Chondrocyte (in vitro differentiated cells): ENCODE measurements at regions not wholly inside any gene's neighbourhood (a gene's known extent, or its start where the extent isn't known, plus 50 kb on each side); places are given as distances from the start of the nearest gene placed in this dataset.

Source experiments
- DNase-seq: peaks from one replicate; pipeline ENCODE4 v3.0.0; 2021; ENCODE audit warnings: mixed read lengths, low spot score
- H3K27ac Mint-ChIP-seq: one replicate; pipeline ENCODE4 v1.8.0; 2021; ENCODE audit warnings: mild to moderate bottlenecking, moderate library complexity, mixed read lengths; ENCODE audit not compliant: unreplicated experiment
- H3K27me3 Mint-ChIP-seq: 2 replicates; pipeline ENCODE4 v1.8.0; 2021; ENCODE audit warnings: low read depth, mixed read lengths
- H3K36me3 Mint-ChIP-seq: 2 replicates; pipeline ENCODE4 v1.8.0; 2021; ENCODE audit warnings: low read depth, mixed read lengths
- H3K4me1 Mint-ChIP-seq: 2 replicates; pipeline ENCODE4 v1.8.0; 2021; ENCODE audit warnings: low read depth, mild to moderate bottlenecking, mixed read lengths
- H3K4me3 Mint-ChIP-seq: one replicate; pipeline ENCODE4 v1.8.0; 2021; ENCODE audit warnings: mild to moderate bottlenecking, moderate library complexity, mixed read lengths; ENCODE audit not compliant: unreplicated experiment
- H3K9me3 Mint-ChIP-seq: 2 replicates; pipeline ENCODE4 v1.8.0; 2021; ENCODE audit warnings: low read depth, mixed read lengths
- CTCF ChIP-seq: fragments of 200-600 bp; sonication (generic); IDR thresholded peaks from 2 replicates; pipeline ENCODE4 v1.5.0; 2021; ENCODE audit warnings: antibody characterized with exemption, mild to moderate bottlenecking, moderate library complexity

- H3K27ac Mint-ChIP-seq = no peak overlapping the region
- H3K9me3 Mint-ChIP-seq = peaks cover 2% of the 10 kb centered on the region
- no peaks in the 10 kb centered on the region for H3K27me3 Mint-ChIP-seq
- no peaks in the 10 kb centered on the region for H3K36me3 Mint-ChIP-seq
- H3K4me3 Mint-ChIP-seq = no peak overlapping the region
- H3K4me1 Mint-ChIP-seq = peaks cover 40% of the 10 kb centered on the region
- DNase-seq = no peak
- no peak for TF ChIP-seq CTCF
These were observed 75.9 kb downstream of the EDN3 start for GRCh38 chr20:59376109-59376841.

DNA sequence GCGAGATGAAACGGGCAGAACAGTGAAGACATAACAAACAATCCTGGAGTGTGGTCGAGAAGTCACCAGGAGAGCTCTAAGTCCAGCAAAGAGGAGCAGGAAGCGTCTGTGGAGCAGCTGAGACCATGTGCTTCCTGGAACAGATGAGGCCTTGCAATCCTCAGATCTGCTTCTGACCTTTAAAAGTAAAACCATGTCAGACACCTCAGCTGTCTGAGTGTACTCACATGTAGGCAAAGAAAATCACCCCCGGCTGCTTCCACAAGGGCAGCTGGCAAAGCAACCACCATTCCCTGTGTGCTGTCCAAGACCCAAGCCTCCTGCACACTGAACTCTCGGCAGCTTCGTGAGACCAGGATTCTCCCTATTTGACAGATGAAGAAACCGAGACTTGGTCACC lies 76.6 kb downstream of the EDN3 start:
- Mint-ChIP-seq H3K27me3 (no peaks in the 10 kb centered on the region), H3K4me1 (peaks cover 40% of the 10 kb centered on the region), H3K9me3 (peaks cover 2% of the 10 kb centered on the region), H3K27ac (no peak overlapping the region), H3K36me3 (no peaks in the 10 kb centered on the region), H3K4me3 (no peak overlapping the region)
- no peak for TF ChIP-seq CTCF
- DNase-seq = no peak

DNA sequence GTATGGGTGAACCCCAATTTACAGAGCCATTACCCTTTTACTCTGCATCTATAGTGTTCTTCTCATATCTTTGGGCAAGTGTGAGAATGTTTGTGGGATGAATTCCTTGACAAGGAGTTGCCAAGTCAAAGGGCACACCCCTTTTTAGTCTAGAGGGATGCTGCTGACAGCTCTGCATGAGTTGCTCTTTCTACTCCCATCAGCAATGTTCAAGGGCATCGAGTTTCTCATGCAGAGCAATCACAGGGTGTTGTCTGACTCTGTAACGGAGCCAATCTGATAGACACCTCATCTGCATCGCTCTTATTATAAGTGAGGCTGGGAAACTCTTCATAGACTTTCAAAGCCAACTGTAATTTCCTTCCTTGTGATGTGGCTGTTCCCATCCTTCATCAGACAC lies 77.4 kb downstream of the EDN3 start:
- Mint-ChIP-seq H3K9me3 (peaks cover 2% of the 10 kb centered on the region), H3K27ac (no peak overlapping the region), H3K4me1 (peaks cover 40% of the 10 kb centered on the region), H3K27me3 (no peaks in the 10 kb centered on the region), H3K4me3 (no peak overlapping the region), H3K36me3 (no peaks in the 10 kb centered on the region)
- TF ChIP-seq CTCF = no peak
- no peak for DNase-seq

DNA sequence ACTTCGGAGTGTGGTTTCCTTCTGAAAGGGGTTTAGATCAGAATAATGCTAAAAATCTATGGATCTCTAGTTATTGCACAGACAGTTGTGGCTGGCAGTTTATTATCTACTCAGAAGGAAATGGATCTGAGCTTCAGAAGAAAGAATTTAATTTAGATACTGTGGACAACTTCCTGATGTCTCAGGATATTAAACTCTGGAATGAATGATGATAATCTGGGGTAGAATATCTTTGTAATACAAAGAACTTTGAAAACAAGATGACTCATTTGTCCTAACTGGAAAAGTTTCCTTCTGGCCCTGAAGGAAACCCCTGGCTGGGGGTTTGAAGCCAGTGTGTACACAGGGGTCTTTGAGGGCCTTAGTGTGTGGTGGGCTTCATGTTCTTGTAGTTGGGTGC lies 78.0 kb downstream of the EDN3 start:
- H3K4me3 Mint-ChIP-seq = no peak overlapping the region
- no peaks in the 10 kb centered on the region for H3K27me3 Mint-ChIP-seq
- DNase-seq = no peak
- H3K27ac Mint-ChIP-seq = peak overlapping the region; percentile 57
- peaks cover 39% of the 10 kb centered on the region for H3K4me1 Mint-ChIP-seq
- no peak for TF ChIP-seq CTCF
- H3K9me3 Mint-ChIP-seq = no peaks in the 10 kb centered on the region
- H3K36me3 Mint-ChIP-seq = no peaks in the 10 kb centered on the region

GRCh38 chr20:59378966-59379365 lies 78.6 kb downstream of the EDN3 start:
- no peak for DNase-seq
- no peaks in the 10 kb centered on the region for H3K27me3 Mint-ChIP-seq
- TF ChIP-seq CTCF = no peak
- peaks cover 33% of the 10 kb centered on the region for H3K4me1 Mint-ChIP-seq
- peak overlapping the region; percentile 57 for H3K27ac Mint-ChIP-seq
- H3K4me3 Mint-ChIP-seq = no peak overlapping the region
- no peaks in the 10 kb centered on the region for H3K36me3 Mint-ChIP-seq
- no peaks in the 10 kb centered on the region for H3K9me3 Mint-ChIP-seq
